ENCODE measurements at regions not wholly inside any gene's neighbourhood (a gene's known extent, or its start where the extent isn't known, plus 50 kb on each side); places are given as distances from the start of the nearest gene placed in this dataset.

- CTCF ChIA-PET, result no interaction called here
- Mint-ChIP-seq H3K9me3 (no peaks in the 10 kb centered on the region), H3K36me3 (ENCODE audit: low read depth) (no peaks in the 10 kb centered on the region), H3K27ac (no peak overlapping the region), H3K4me1 (ENCODE audit: low read depth) (no peaks in the 10 kb centered on the region), H3K4me3 (no peak overlapping the region), H3K27me3 (no peaks in the 10 kb centered on the region)
- intact Hi-C loops (cut with DNase I, micrococcal nuclease), result no loop called here
- H3K4me1 ChIP-seq (ENCODE audit: insufficient read depth, low read length), result no peaks in the 10 kb centered on the region
- H3K27me3 ChIP-seq (ENCODE audit: control insufficient read depth in 1 of 2, insufficient read depth in 2 of 2, low read length in 2 of 2), result no peaks in the 10 kb centered on the region
- TF ChIP-seq, protein P1, sequence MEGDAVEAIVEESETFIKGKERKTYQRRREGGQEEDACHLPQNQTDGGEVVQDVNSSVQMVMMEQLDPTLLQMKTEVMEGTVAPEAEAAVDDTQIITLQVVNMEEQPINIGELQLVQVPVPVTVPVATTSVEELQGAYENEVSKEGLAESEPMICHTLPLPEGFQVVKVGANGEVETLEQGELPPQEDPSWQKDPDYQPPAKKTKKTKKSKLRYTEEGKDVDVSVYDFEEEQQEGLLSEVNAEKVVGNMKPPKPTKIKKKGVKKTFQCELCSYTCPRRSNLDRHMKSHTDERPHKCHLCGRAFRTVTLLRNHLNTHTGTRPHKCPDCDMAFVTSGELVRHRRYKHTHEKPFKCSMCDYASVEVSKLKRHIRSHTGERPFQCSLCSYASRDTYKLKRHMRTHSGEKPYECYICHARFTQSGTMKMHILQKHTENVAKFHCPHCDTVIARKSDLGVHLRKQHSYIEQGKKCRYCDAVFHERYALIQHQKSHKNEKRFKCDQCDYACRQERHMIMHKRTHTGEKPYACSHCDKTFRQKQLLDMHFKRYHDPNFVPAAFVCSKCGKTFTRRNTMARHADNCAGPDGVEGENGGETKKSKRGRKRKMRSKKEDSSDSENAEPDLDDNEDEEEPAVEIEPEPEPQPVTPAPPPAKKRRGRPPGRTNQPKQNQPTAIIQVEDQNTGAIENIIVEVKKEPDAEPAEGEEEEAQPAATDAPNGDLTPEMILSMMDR (IDR thresholded peaks at IDR 0.05), result no peak
- ATAC-seq (ENCODE audit: poor library complexity) (no peak), DNase-seq (no peak)
- H3K27ac ChIP-seq (ENCODE audit: low read depth in 1 of 2, low read length in 2 of 2), result no peak overlapping the region
- H3K36me3 ChIP-seq (ENCODE audit: insufficient read depth, low read length), result no peaks in the 10 kb centered on the region
- H3K4me3 ChIP-seq (ENCODE audit: low read length), result no peak overlapping the region
- POLR2A ChIA-PET, result no interaction called here
- no peaks in the 10 kb centered on the region for H3K9me3 ChIP-seq (ENCODE audit: control insufficient read depth in 1 of 2, insufficient read depth in 1 of 2, low read length in 2 of 2)
Observed at GRCh38 chr18:10202845-10203321, 251.6 kb upstream of the APCDD1 start.

DNA sequence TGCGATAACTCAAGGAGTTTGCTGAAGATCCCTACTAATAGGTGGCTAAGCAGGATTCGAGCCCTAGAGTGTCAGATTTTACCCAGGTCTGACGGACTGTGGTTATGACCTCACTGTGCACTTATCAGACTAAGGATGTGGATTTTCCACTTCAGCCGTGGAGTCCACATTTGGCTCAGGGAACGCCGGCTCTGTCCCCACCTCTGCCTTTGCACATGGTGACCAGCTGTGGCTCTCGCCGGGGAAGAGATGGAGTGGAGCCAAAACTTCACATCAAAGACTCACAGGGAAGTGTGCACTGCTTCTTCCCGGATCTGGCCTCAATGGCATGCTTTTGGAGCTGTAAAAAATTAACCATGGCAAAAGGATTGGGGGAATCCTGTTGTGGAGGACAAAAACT is 249.3 kb upstream of the APCDD1 start:
- TF ChIP-seq, protein P1 (IDR thresholded peaks at IDR 0.05), result no peak
- no peaks in the 10 kb centered on the region for H3K27me3 ChIP-seq (ENCODE audit: control insufficient read depth in 1 of 2, insufficient read depth in 2 of 2, low read length in 2 of 2)
- CTCF ChIA-PET, result no interaction called here
- H3K4me1 ChIP-seq (ENCODE audit: insufficient read depth, low read length), result no peaks in the 10 kb centered on the region
- H3K4me3 Mint-ChIP-seq, result no peak overlapping the region
- H3K9me3 ChIP-seq (ENCODE audit: control insufficient read depth in 1 of 2, insufficient read depth in 1 of 2, low read length in 2 of 2), result no peaks in the 10 kb centered on the region
- POLR2A ChIA-PET, result no interaction called here
- intact Hi-C loops (cut with DNase I, micrococcal nuclease), result no loop called here
- no peaks in the 10 kb centered on the region for H3K27me3 Mint-ChIP-seq
- ATAC-seq (ENCODE audit: poor library complexity) (no peak), DNase-seq (no peak)
- no peaks in the 10 kb centered on the region for H3K36me3 ChIP-seq (ENCODE audit: insufficient read depth, low read length)
- H3K27ac ChIP-seq (ENCODE audit: low read depth in 1 of 2, low read length in 2 of 2), result no peak overlapping the region
- no peaks in the 10 kb centered on the region for H3K36me3 Mint-ChIP-seq (ENCODE audit: low read depth)
- no peak overlapping the region for H3K4me3 ChIP-seq (ENCODE audit: low read length)
- no peaks in the 10 kb centered on the region for H3K4me1 Mint-ChIP-seq (ENCODE audit: low read depth)
- no peaks in the 10 kb centered on the region for H3K9me3 Mint-ChIP-seq
- no peak overlapping the region for H3K27ac Mint-ChIP-seq

GRCh38 chr18:10207682-10208345 is 246.6 kb upstream of the APCDD1 start:
- ChIA-PET POLR2A (no interaction called here), CTCF (no interaction called here)
- H3K4me1 Mint-ChIP-seq (ENCODE audit: low read depth), result no peaks in the 10 kb centered on the region
- no peaks in the 10 kb centered on the region for H3K27me3 Mint-ChIP-seq
- H3K27ac ChIP-seq (ENCODE audit: low read depth in 1 of 2, low read length in 2 of 2), result no peak overlapping the region
- DNase-seq (no peak), ATAC-seq (ENCODE audit: poor library complexity) (no peak)
- no peak overlapping the region for H3K4me3 ChIP-seq (ENCODE audit: low read length)
- H3K9me3 Mint-ChIP-seq, result no peaks in the 10 kb centered on the region
- no peaks in the 10 kb centered on the region for H3K4me1 ChIP-seq (ENCODE audit: insufficient read depth, low read length)
- H3K27ac Mint-ChIP-seq, result no peak overlapping the region
- TF ChIP-seq, protein P1 (IDR thresholded peaks at IDR 0.05), result no peak
- H3K27me3 ChIP-seq (ENCODE audit: control insufficient read depth in 1 of 2, insufficient read depth in 2 of 2, low read length in 2 of 2), result no peaks in the 10 kb centered on the region
- no peaks in the 10 kb centered on the region for H3K36me3 Mint-ChIP-seq (ENCODE audit: low read depth)
- intact Hi-C loops (cut with DNase I, micrococcal nuclease), result no loop called here
- no peaks in the 10 kb centered on the region for H3K9me3 ChIP-seq (ENCODE audit: control insufficient read depth in 1 of 2, insufficient read depth in 1 of 2, low read length in 2 of 2)
- no peaks in the 10 kb centered on the region for H3K36me3 ChIP-seq (ENCODE audit: insufficient read depth, low read length)
- H3K4me3 Mint-ChIP-seq, result no peak overlapping the region
